Glutamatergic neuron (in vitro differentiated cells): ENCODE measurements at regions not wholly inside any gene's neighbourhood (a gene's known extent, or its start where the extent isn't known, plus 50 kb on each side); places are given as distances from the start of the nearest gene placed in this dataset.

ENCODE experiments used
- DNase-seq: peaks from one replicate; pipeline ENCODE4 v3.0.0; 2022
- H3K27ac Mint-ChIP-seq: one replicate; pipeline ENCODE4 v1.8.0; 2020; ENCODE audit warnings: mild to moderate bottlenecking, mixed read lengths, inconsistent platforms; ENCODE audit not compliant: unreplicated experiment
- H3K27me3 Mint-ChIP-seq: one replicate; pipeline ENCODE4 v1.8.0; 2020; ENCODE audit warnings: mild to moderate bottlenecking, moderate library complexity, mixed read lengths, inconsistent platforms; ENCODE audit not compliant: unreplicated experiment
- H3K36me3 Mint-ChIP-seq: one replicate; pipeline ENCODE4 v1.8.0; 2020; ENCODE audit warnings: mild to moderate bottlenecking, mixed read lengths, inconsistent platforms; ENCODE audit not compliant: unreplicated experiment
- H3K4me1 Mint-ChIP-seq: one replicate; pipeline ENCODE4 v1.8.0; 2020; ENCODE audit warnings: mild to moderate bottlenecking, low read depth, mixed read lengths, inconsistent platforms; ENCODE audit not compliant: unreplicated experiment
- H3K4me3 Mint-ChIP-seq: one replicate; pipeline ENCODE4 v1.8.0; 2020; ENCODE audit warnings: mild to moderate bottlenecking, mixed read lengths, inconsistent platforms; ENCODE audit not compliant: unreplicated experiment
- H3K9me3 Mint-ChIP-seq: one replicate; pipeline ENCODE4 v1.8.0; 2020; ENCODE audit warnings: mild to moderate bottlenecking, moderate library complexity, mixed read lengths, inconsistent platforms; ENCODE audit not compliant: unreplicated experiment
- CTCF ChIP-seq: fragments of 200-600 bp; sonication (generic); IDR thresholded peaks from one replicate; pipeline ENCODE4 v1.5.0; 2021; ENCODE audit not compliant: partially characterized antibody, unreplicated experiment

- H3K36me3 Mint-ChIP-seq = no peaks in the 10 kb centered on the region
- no peak overlapping the region for H3K4me3 Mint-ChIP-seq
- peaks cover 29% of the 10 kb centered on the region for H3K4me1 Mint-ChIP-seq
- H3K27me3 Mint-ChIP-seq = peaks cover 4% of the 10 kb centered on the region
- no peak overlapping the region for H3K27ac Mint-ChIP-seq
- H3K9me3 Mint-ChIP-seq = peaks cover 7% of the 10 kb centered on the region
- TF ChIP-seq CTCF = no peak
- DNase-seq = no peak
Measured at GRCh38 chr12:24252602-24253001, 303.1 kb upstream of the SOX5 start.

GRCh38 chr12:24246934-24247333, 297.5 kb upstream of the SOX5 start:
- Mint-ChIP-seq H3K4me3 (no peak overlapping the region), H3K27ac (no peak overlapping the region), H3K36me3 (no peaks in the 10 kb centered on the region), H3K27me3 (peaks cover 4% of the 10 kb centered on the region), H3K4me1 (peaks cover 26% of the 10 kb centered on the region), H3K9me3 (peaks cover 7% of the 10 kb centered on the region)
- no peak for TF ChIP-seq CTCF
- no peak for DNase-seq

- H3K27ac Mint-ChIP-seq = no peak overlapping the region
- H3K4me1 Mint-ChIP-seq = peaks cover 26% of the 10 kb centered on the region
Measured at GRCh38 chr12:24246376-24246775, 296.9 kb upstream of the SOX5 start.

GRCh38 chr12:24244801-24245200, 295.3 kb upstream of the SOX5 start:
- peaks cover 19% of the 10 kb centered on the region for H3K4me1 Mint-ChIP-seq
- no peak for TF ChIP-seq CTCF
- H3K36me3 Mint-ChIP-seq = no peaks in the 10 kb centered on the region
- peaks cover 4% of the 10 kb centered on the region for H3K9me3 Mint-ChIP-seq
- H3K27ac Mint-ChIP-seq = no peak overlapping the region
- no peak overlapping the region for H3K4me3 Mint-ChIP-seq
- no peak for DNase-seq
- peaks cover 4% of the 10 kb centered on the region for H3K27me3 Mint-ChIP-seq

More at GRCh38 chr12:24246376-24246775, 296.9 kb upstream of the SOX5 start:
- TF ChIP-seq CTCF = no peak
- Mint-ChIP-seq H3K9me3 (peaks cover 7% of the 10 kb centered on the region), H3K4me3 (no peak overlapping the region), H3K27me3 (peaks cover 4% of the 10 kb centered on the region), H3K36me3 (no peaks in the 10 kb centered on the region)
- DNase-seq = no peak

- DNase-seq = no peak
- Mint-ChIP-seq H3K27ac (no peak overlapping the region), H3K36me3 (no peaks in the 10 kb centered on the region), H3K4me1 (peaks cover 14% of the 10 kb centered on the region), H3K27me3 (peaks cover under 1% of the 10 kb centered on the region), H3K4me3 (no peak overlapping the region), H3K9me3 (no peaks in the 10 kb centered on the region)
- no peak for TF ChIP-seq CTCF
Measured at GRCh38 chr12:24244231-24244630, 294.8 kb upstream of the SOX5 start.
